ENCODE measurements at regions not wholly inside any gene's neighbourhood (a gene's known extent, or its start where the extent isn't known, plus 50 kb on each side); places are given as distances from the start of the nearest gene placed in this dataset.

GRCh38 chr5:66411701-66412100 is 184.5 kb upstream of the MAST4 start:
- Histone ChIP-seq H3K79me2 (ENCODE audit: insufficient read depth, low read length) (no peaks in the 10 kb centered on the region), H3K27ac (ENCODE audit: low read depth, low read length) (no peak overlapping the region), H3K36me3 (ENCODE audit: control insufficient read depth in 1 of 2, insufficient read depth in 2 of 2, low read length in 2 of 2) (no peaks in the 10 kb centered on the region), H3K4me1 (ENCODE audit: control insufficient read depth in 1 of 2, insufficient read depth in 2 of 2, low read length in 2 of 2) (no peaks in the 10 kb centered on the region), H3K9me2 (ENCODE audit: insufficient read depth) (no peaks in the 10 kb centered on the region), H4K20me1 (ENCODE audit: insufficient read depth) (no peaks in the 10 kb centered on the region), H3K9ac (ENCODE audit: low read length) (no peak overlapping the region), H3K27me3 (ENCODE audit: insufficient read depth, low read length) (no peaks in the 10 kb centered on the region), H3K4me3 (replicated peaks in 1 of 2; ENCODE audit: low read depth in 1 of 2, low read length in 2 of 2) (no peak overlapping the region), H3K9me3 (ENCODE audit: control insufficient read depth in 1 of 2, insufficient read depth in 1 of 2, low read depth in 1 of 2, low read length in 2 of 2) (no peaks in the 10 kb centered on the region), H3K4me2 (ENCODE audit: low read length) (no peak overlapping the region), H2AFZ (ENCODE audit: low read depth, low read length, poor library complexity, severe bottlenecking) (no peak overlapping the region)
- no TSS peak for BruUV-seq (replicated peaks)
- ChIA-PET CTCF (no interaction called here), POLR2A (no interaction called here), RAD21 (ENCODE audit: low non-redundant PET in 1 of 2, low total read pairs in 2 of 2, uncharacterized antibody in 2 of 2, unreplicated experiment in 2 of 2) (no interaction called here)
- intact Hi-C loops (cut with micrococcal nuclease) = no loop called here
- TF ChIP-seq ZFX (IDR thresholded peaks at IDR 0.05) = no peak
- no peak for TF ChIP-seq REST (IDR thresholded peaks at IDR 0.05; ENCODE audit: low read depth)
- TF ChIP-seq JUND (IDR thresholded peaks at IDR 0.05) = no peak
- no peak for TF ChIP-seq POLR2AphosphoS5 (IDR thresholded peaks at IDR 0.05; ENCODE audit: low read depth, low read length)
- no peak for TF ChIP-seq POLR2A (IDR thresholded peaks at IDR 0.05; ENCODE audit: borderline replicate concordance, extremely low read depth, insufficient read depth, insufficient read length)
- TF ChIP-seq SRF (IDR thresholded peaks at IDR 0.05; ENCODE audit: low read depth) = no peak
- no peak for TF ChIP-seq ELF1 (IDR thresholded peaks at IDR 0.05; ENCODE audit: borderline replicate concordance, low read depth)
- no peak for TF ChIP-seq ATF3 (IDR thresholded peaks at IDR 0.05)
- no peak for TF ChIP-seq EZH2phosphoT487 (IDR thresholded peaks at IDR 0.05; ENCODE audit: borderline replicate concordance)
- no peak for TF ChIP-seq EZH2 (IDR thresholded peaks at IDR 0.05)
- DNase-seq (ENCODE audit: low read depth, low spot score) (no peak), ATAC-seq (no peak)
